ENCODE measurements at regions not wholly inside any gene's neighbourhood (a gene's known extent, or its start where the extent isn't known, plus 50 kb on each side); places are given as distances from the start of the nearest gene placed in this dataset.

DNA sequence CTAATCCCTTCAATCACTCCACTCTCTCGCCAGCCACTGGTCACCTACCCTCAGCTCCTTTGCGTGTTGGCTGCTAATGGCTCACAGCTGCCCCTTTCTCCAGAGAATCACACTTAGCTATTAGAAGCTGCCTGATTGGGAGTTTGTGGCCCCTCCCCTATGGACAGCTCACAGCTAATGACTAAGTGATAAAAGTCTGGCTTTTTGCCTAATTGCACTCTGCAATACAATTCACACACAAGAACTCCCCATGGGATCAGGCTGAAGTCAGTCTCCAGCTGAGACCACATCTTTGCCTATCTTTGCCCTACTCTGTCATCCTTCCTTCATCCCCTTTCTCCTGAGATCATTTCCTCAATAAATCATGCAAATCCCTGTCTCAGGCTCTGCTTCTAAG, 701.9 kb upstream of the RAB6C start:
- H3K4me1 Mint-ChIP-seq = no peaks in the 10 kb centered on the region
- no peak for ATAC-seq
- H3K27me3 Mint-ChIP-seq = no peaks in the 10 kb centered on the region
- H3K36me3 Mint-ChIP-seq = no peaks in the 10 kb centered on the region
- no peaks in the 10 kb centered on the region for H3K9me3 Mint-ChIP-seq (ENCODE audit: low read depth)
- no peak for DNase-seq
- H3K4me3 Mint-ChIP-seq = no peak overlapping the region
- H3K27ac Mint-ChIP-seq = no peak overlapping the region
- CTCF ChIA-PET = no interaction called here

DNA sequence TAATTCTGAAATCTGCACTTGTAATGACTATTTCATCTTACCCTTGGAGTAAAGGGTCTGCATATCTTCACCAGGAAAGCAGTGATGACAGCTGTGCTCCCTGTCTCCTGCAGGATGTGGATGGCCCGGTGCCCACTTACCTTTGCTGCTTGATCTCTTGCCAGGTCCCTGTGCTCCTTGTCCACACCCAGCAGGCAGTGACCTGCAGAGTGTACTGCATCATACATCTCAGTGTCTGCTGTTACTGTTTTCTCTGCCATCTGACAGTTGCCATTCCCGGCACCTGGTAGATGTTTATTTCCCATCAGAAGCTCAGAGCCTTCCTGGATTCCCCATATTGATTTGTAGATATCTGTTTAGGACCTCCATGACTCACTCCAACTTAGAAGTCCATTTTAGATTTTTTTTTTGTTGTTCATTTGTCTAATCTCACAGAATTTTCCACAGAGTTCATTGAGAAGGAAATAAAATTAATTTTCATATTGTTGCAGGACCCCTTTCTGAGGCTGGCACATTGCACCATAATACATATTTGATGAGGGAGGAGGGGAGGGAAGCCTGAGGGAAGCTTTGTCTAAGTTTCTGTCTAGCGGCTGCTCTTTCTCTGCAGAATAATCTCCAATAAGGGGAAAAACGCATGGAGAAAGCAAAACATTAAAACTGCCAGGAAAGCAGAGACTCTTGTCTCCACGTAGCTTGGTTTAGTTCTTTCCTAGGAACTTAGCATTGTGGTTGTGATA, 697.5 kb upstream of the RAB6C start:
- H3K27ac Mint-ChIP-seq = no peak overlapping the region
- no peaks in the 10 kb centered on the region for H3K9me3 Mint-ChIP-seq (ENCODE audit: low read depth)
- H3K36me3 Mint-ChIP-seq = no peaks in the 10 kb centered on the region
- ATAC-seq = no peak
- H3K27me3 Mint-ChIP-seq = no peaks in the 10 kb centered on the region
- H3K4me3 Mint-ChIP-seq = no peak overlapping the region
- no peaks in the 10 kb centered on the region for H3K4me1 Mint-ChIP-seq
- DNase-seq = no peak
- CTCF ChIA-PET = no interaction called here

DNA sequence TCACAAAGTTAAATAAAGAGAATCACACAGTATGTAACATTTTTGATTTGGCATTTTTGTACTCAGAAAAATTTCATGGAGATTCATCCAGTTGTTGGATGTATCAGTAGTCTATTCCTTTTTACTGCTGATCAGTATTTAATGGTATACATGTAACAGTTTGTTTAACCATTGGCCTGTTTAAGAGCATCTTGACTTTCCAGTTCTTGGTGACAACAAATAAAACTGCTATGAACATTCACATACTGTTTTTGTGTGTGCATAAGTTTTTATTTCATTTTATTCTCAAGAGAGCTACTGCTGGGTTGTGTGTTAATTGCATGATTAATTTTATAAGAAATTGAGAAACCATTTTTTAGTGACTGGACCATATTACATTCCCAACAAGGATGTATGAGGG, 694.5 kb upstream of the RAB6C start:
- Mint-ChIP-seq H3K9me3 (ENCODE audit: low read depth) (no peaks in the 10 kb centered on the region), H3K4me3 (no peak overlapping the region), H3K27ac (no peak overlapping the region), H3K36me3 (no peaks in the 10 kb centered on the region), H3K27me3 (no peaks in the 10 kb centered on the region), H3K4me1 (no peaks in the 10 kb centered on the region)
- DNase-seq = no peak
- CTCF ChIA-PET = no interaction called here
- no peak for ATAC-seq

DNA sequence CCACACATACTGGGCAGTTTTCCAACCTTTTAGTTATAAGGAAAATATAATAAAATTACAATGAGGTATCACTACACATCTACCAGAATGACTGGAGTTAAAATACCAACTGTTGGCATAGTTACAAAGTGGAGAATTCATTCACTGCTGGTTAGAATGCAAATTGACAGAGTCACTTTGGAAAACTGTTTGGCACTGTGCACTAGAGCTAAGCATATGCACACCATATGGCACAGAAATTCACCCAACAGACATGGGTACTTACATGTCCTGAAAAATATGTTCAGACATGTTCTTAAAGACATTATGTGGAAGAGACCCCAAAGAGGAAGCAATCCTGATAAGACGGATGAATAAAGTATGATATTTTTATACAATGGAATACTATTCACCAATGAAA, 686.1 kb upstream of the RAB6C start:
- CTCF ChIA-PET = no interaction called here
- ATAC-seq (no peak), DNase-seq (no peak)
- H3K36me3 Mint-ChIP-seq = no peaks in the 10 kb centered on the region
- no peaks in the 10 kb centered on the region for H3K4me1 Mint-ChIP-seq
- no peaks in the 10 kb centered on the region for H3K27me3 Mint-ChIP-seq
- peaks cover 10% of the 10 kb centered on the region for H3K9me3 Mint-ChIP-seq (ENCODE audit: low read depth)
- no peak overlapping the region for H3K27ac Mint-ChIP-seq
- no peak overlapping the region for H3K4me3 Mint-ChIP-seq

- no peaks in the 10 kb centered on the region for H3K4me1 Mint-ChIP-seq
- no peaks in the 10 kb centered on the region for H3K27me3 Mint-ChIP-seq
- CTCF ChIA-PET = no interaction called here
- no peak for ATAC-seq
- no peaks in the 10 kb centered on the region for H3K36me3 Mint-ChIP-seq
- H3K9me3 Mint-ChIP-seq (ENCODE audit: low read depth) = peaks cover 10% of the 10 kb centered on the region
- no peak overlapping the region for H3K4me3 Mint-ChIP-seq
- no peak for DNase-seq
- H3K27ac Mint-ChIP-seq = no peak overlapping the region
Measured at GRCh38 chr2:129296396-129296795, 683.1 kb upstream of the RAB6C start.

DNA sequence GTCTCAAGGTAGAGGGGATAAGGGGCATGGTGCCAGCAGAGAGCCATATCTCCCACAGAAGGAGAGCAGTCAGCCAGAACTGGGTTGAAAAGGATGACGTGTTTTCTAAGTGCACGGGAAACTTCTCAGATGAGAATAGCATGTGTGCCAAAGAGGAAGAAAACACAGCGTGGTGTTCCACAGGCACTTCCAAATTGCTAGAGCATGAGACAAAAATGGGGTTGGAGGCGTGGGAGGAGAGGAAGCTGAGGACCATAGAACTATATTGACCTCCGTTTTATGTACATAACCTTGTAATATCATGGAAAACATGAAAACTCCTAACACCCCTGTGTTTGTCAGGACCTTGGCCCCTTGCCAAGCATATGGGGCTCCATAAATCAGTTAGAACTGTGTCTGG, 682.7 kb upstream of the RAB6C start:
- H3K27ac Mint-ChIP-seq = no peak overlapping the region
- DNase-seq (no peak), ATAC-seq (no peak)
- H3K9me3 Mint-ChIP-seq (ENCODE audit: low read depth) = peaks cover 10% of the 10 kb centered on the region
- H3K4me3 Mint-ChIP-seq = no peak overlapping the region
- H3K4me1 Mint-ChIP-seq = no peaks in the 10 kb centered on the region
- no peaks in the 10 kb centered on the region for H3K27me3 Mint-ChIP-seq
- H3K36me3 Mint-ChIP-seq = no peaks in the 10 kb centered on the region
- CTCF ChIA-PET = no interaction called here

DNA sequence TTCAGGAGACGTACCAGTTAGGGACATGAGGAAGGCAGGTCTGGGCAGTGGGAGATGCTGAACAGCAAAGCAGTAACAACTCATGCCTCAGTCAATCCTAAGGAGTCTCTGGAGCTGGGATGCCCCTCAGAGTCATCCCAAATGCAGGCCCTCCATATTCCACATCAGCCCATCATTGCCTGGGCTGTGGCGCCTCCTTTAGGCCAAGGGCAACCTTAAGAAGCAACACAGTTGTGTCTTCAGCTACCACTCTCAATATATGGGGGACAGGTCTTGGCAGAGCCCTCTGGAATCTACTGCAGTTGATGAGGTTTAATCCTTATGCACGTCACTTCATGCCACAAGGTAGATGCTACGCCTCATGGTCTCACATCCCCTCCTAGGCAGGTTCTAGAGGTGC, 682.0 kb upstream of the RAB6C start:
- DNase-seq (no peak), ATAC-seq (no peak)
- Mint-ChIP-seq H3K36me3 (no peaks in the 10 kb centered on the region), H3K27me3 (no peaks in the 10 kb centered on the region), H3K4me1 (no peaks in the 10 kb centered on the region), H3K27ac (no peak overlapping the region), H3K9me3 (ENCODE audit: low read depth) (peaks cover 9% of the 10 kb centered on the region), H3K4me3 (no peak overlapping the region)
- CTCF ChIA-PET = no interaction called here

DNA sequence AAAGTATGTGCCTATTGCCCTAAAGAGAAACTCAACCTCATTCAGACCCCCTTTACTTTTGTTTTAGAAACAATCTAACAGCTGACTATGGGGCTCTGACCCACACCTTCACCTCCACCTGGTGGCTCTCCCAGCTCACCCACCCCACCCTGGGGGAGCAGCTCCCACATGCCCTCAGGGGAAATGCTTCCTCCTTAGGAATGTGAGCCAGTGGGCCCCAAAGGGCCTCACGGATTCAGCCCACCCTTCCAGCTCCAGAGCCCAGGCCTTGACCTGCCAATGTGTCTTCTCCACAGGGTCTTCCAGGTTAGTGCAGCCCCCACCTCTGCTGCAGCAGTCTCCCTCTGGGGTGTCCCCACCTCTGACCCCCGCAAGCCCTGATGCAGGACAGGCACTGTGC, 680.1 kb upstream of the RAB6C start:
- H3K9me3 Mint-ChIP-seq (ENCODE audit: low read depth) = peaks cover 4% of the 10 kb centered on the region
- no peak overlapping the region for H3K27ac Mint-ChIP-seq
- DNase-seq = no peak
- no peaks in the 10 kb centered on the region for H3K4me1 Mint-ChIP-seq
- no peak for ATAC-seq
- H3K27me3 Mint-ChIP-seq = no peaks in the 10 kb centered on the region
- H3K36me3 Mint-ChIP-seq = no peaks in the 10 kb centered on the region
- CTCF ChIA-PET = no interaction called here
- H3K4me3 Mint-ChIP-seq = no peak overlapping the region

GRCh38 chr2:129299756-129300155, 679.7 kb upstream of the RAB6C start:
- CTCF ChIA-PET = no interaction called here

GRCh38 chr2:129300456-129300855, 679.0 kb upstream of the RAB6C start:
- H3K9me3 Mint-ChIP-seq (ENCODE audit: low read depth) = peaks cover under 1% of the 10 kb centered on the region
- H3K4me1 Mint-ChIP-seq = no peaks in the 10 kb centered on the region
- no peak overlapping the region for H3K27ac Mint-ChIP-seq
- H3K27me3 Mint-ChIP-seq = no peaks in the 10 kb centered on the region
- DNase-seq = no peak
- CTCF ChIA-PET = no interaction called here
- ATAC-seq = no peak
- H3K36me3 Mint-ChIP-seq = no peaks in the 10 kb centered on the region
- H3K4me3 Mint-ChIP-seq = no peak overlapping the region

More at GRCh38 chr2:129299756-129300155, 679.7 kb upstream of the RAB6C start:
- Mint-ChIP-seq H3K27ac (no peak overlapping the region), H3K27me3 (no peaks in the 10 kb centered on the region), H3K4me3 (no peak overlapping the region), H3K36me3 (no peaks in the 10 kb centered on the region), H3K4me1 (no peaks in the 10 kb centered on the region), H3K9me3 (ENCODE audit: low read depth) (peaks cover 4% of the 10 kb centered on the region)
- no peak for DNase-seq
- ATAC-seq = no peak

DNA sequence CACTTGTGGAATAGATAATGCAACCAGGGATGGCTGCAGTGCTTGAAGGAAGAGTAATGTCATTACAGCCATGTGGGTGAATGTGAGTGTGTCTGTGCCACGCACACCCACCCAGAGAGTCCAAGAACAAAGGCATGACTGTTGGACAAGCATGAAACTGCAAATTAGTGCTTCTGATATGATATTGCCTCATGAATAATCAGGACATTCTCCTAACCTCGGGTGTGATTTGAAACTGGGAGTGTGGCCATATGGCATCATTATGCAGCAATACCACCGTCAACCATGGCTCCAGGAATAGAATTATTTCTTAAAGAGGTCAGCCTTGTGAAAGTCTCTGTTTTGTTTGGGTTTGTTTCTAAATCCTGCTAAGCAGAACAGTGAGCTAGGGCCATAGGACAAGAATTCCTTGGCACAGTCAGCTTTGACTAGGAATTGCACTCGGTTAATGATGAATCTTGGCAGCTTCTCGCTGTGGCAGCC, 678.0 kb upstream of the RAB6C start:
- Mint-ChIP-seq H3K4me3 (no peak overlapping the region), H3K36me3 (no peaks in the 10 kb centered on the region), H3K27ac (no peak overlapping the region), H3K27me3 (no peaks in the 10 kb centered on the region), H3K9me3 (ENCODE audit: low read depth) (no peaks in the 10 kb centered on the region), H3K4me1 (no peaks in the 10 kb centered on the region)
- DNase-seq (no peak), ATAC-seq (no peak)
- CTCF ChIA-PET = no interaction called here

GRCh38 chr2:129302106-129302505, 677.4 kb upstream of the RAB6C start:
- ATAC-seq (no peak), DNase-seq (no peak)
- Mint-ChIP-seq H3K4me1 (no peaks in the 10 kb centered on the region), H3K9me3 (ENCODE audit: low read depth) (no peaks in the 10 kb centered on the region), H3K4me3 (no peak overlapping the region), H3K36me3 (no peaks in the 10 kb centered on the region), H3K27ac (no peak overlapping the region), H3K27me3 (no peaks in the 10 kb centered on the region)
- CTCF ChIA-PET = no interaction called here

DNA sequence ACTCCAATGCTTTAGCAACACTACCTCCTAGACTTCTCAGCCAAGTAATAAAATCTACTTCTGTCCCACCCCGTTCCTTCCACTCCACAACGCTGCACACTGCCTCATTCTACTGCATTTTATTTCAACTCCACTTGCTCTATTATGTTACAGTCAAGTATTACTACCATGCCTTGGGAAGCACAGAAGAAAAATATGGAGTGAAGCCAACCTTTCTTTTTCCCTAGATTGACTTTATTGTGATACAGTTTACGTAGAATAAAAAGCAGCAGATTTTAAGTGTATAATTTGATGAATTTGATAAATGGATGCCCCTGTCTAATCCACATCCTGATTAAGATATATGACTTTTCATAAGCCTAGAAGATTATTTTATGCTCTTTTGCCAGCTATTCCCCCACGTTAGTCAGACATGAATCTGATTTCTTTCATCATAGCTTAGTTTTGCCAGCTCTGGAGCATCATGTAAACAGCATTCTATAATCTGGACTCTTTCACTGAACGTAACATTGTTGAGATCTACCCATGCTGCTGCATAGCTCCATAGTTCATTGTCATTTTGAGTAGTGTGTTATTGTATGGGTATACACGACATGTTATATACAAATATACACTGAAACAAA, 676.8 kb upstream of the RAB6C start:
- Mint-ChIP-seq H3K36me3 (no peaks in the 10 kb centered on the region), H3K27me3 (no peaks in the 10 kb centered on the region), H3K4me1 (no peaks in the 10 kb centered on the region), H3K9me3 (ENCODE audit: low read depth) (no peaks in the 10 kb centered on the region), H3K27ac (no peak overlapping the region), H3K4me3 (no peak overlapping the region)
- ATAC-seq = no peak
- CTCF ChIA-PET = no interaction called here
- DNase-seq = no peak

DNA sequence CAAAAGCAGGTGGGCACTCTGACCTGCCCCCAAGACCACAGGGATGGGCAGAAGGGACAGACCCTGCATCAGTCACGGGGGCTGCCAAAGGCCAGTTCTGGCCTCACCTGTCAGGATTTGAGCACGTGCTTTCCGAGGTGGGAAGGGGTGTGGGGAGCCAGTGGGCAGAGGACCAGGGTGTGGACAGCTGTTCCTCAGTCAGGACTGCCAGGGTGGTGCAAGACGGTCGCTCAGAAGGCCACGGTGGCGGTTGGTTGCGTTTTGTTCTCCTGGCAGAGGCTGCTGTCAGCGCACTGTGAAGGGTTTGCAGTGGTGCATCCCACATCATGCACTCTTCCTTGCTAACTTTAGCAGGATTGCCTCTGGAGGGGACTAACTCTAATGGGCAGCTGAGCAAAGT, 665.3 kb upstream of the RAB6C start:
- Mint-ChIP-seq H3K4me3 (no peak overlapping the region), H3K27me3 (no peaks in the 10 kb centered on the region), H3K27ac (no peak overlapping the region), H3K36me3 (no peaks in the 10 kb centered on the region), H3K4me1 (no peaks in the 10 kb centered on the region), H3K9me3 (ENCODE audit: low read depth) (no peaks in the 10 kb centered on the region)
- ATAC-seq (no peak), DNase-seq (no peak)
- CTCF ChIA-PET = no interaction called here

Data from activated CD8-positive, alpha-beta memory T cell treated with anti-CD3 and anti-CD28 coated beads, Interleukin-2, amount 10 ng/mL, durations not matched to agents 7 days and 5 days (primary cell).